ENCODE measurements at regions not wholly inside any gene's neighbourhood (a gene's known extent, or its start where the extent isn't known, plus 50 kb on each side); places are given as distances from the start of the nearest gene placed in this dataset.
"Not testable (repeated sequence)": the region's sequence is repeated elsewhere in the genome, so short reads cannot be mapped to it uniquely, and the experiment has no call there.

- no peak for DNase-seq (ENCODE audit: low read depth)
- H3K4me3 ChIP-seq (ENCODE audit: low read depth, low read length), result no peak overlapping the region
- no peak for TF ChIP-seq CTCF (IDR thresholded peaks at IDR 0.05; ENCODE audit: low read depth, low read length, missing control alignments)
Measured at GRCh38 chrX:22594766-22595165, 322.1 kb downstream of the CBLL2 start.

GRCh38 chrX:22603060-22603459 lies 330.3 kb downstream of the CBLL2 start:
- TF ChIP-seq CTCF (IDR thresholded peaks at IDR 0.05; ENCODE audit: low read depth, low read length, missing control alignments), result no peak
- no peak overlapping the region for H3K4me3 ChIP-seq (ENCODE audit: low read depth, low read length)
- DNase-seq (ENCODE audit: low read depth), result no peak

- not testable (repeated sequence) for DNase-seq (ENCODE audit: low read depth); H3K4me3 ChIP-seq (ENCODE audit: low read depth, low read length)
Measured at GRCh38 chrX:22609452-22609851, 336.7 kb downstream of the CBLL2 start.

- DNase-seq (ENCODE audit: low read depth), result no peak
- TF ChIP-seq CTCF (IDR thresholded peaks at IDR 0.05; ENCODE audit: low read depth, low read length, missing control alignments), result no peak
- H3K4me3 ChIP-seq (ENCODE audit: low read depth, low read length), result no peak overlapping the region
Measured at GRCh38 chrX:22616867-22617266, 344.2 kb downstream of the CBLL2 start.

GRCh38 chrX:22627576-22627975 lies 354.9 kb downstream of the CBLL2 start:
- no peak for DNase-seq (ENCODE audit: low read depth)
- TF ChIP-seq CTCF (IDR thresholded peaks at IDR 0.05; ENCODE audit: low read depth, low read length, missing control alignments), result no peak
- no peak overlapping the region for H3K4me3 ChIP-seq (ENCODE audit: low read depth, low read length)

- no peak for DNase-seq (ENCODE audit: low read depth)
- TF ChIP-seq CTCF (IDR thresholded peaks at IDR 0.05; ENCODE audit: low read depth, low read length, missing control alignments), result no peak
- no peak overlapping the region for H3K4me3 ChIP-seq (ENCODE audit: low read depth, low read length)
Measured at GRCh38 chrX:22628275-22628674, 355.6 kb downstream of the CBLL2 start.

GRCh38 chrX:22629105-22629725 lies 356.5 kb downstream of the CBLL2 start:
- no peak for DNase-seq (ENCODE audit: low read depth)
- TF ChIP-seq CTCF (IDR thresholded peaks at IDR 0.05; ENCODE audit: low read depth, low read length, missing control alignments), result no peak
- H3K4me3 ChIP-seq (ENCODE audit: low read depth, low read length), result no peak overlapping the region
